ENCODE measurements at regions not wholly inside any gene's neighbourhood (a gene's known extent, or its start where the extent isn't known, plus 50 kb on each side); places are given as distances from the start of the nearest gene placed in this dataset.

- TF ChIP-seq CTCF (IDR thresholded peaks at IDR 0.05; ENCODE audit: insufficient read depth, low read length) = no peak
- TF ChIP-seq REST (IDR thresholded peaks at IDR 0.05; ENCODE audit: insufficient replicate concordance, low read depth) = no peak
- TF ChIP-seq POLR2AphosphoS5 (IDR thresholded peaks at IDR 0.05; ENCODE audit: low read depth) = no peak
- TF ChIP-seq SPI1 (IDR thresholded peaks at IDR 0.05; ENCODE audit: borderline replicate concordance, low read depth) = no peak
- TF ChIP-seq GABPA (IDR thresholded peaks at IDR 0.05; ENCODE audit: low read depth) = no peak
These were observed 130.4 kb upstream of the CLINT1 start for GRCh38 chr5:157989296-157989695.

Measured in HL-60 (cell line).